OCI-LY3 (cell line): ENCODE measurements at regions not wholly inside any gene's neighbourhood (a gene's known extent, or its start where the extent isn't known, plus 50 kb on each side); places are given as distances from the start of the nearest gene placed in this dataset.

Source experiments
- CTCF ChIP-seq: fragments of 200-600, 300-600 bp; sonication (generic); IDR thresholded peaks from 2 replicates; pipeline ENCODE4 v1.5.1; 2014; ENCODE audit warnings: antibody characterized with exemption, low read length, low read depth
- EZH2phosphoT487 ChIP-seq: fragments of 200-600 bp; shearing (Covaris generic); IDR thresholded peaks from 2 replicates; pipeline ENCODE4 v1.6.1; 2018; ENCODE audit warnings: antibody characterized with exemption, mixed run types, low read depth

- TF ChIP-seq CTCF (no peak), EZH2phosphoT487 (no peak)
These were observed 59.0 kb downstream of the TNP1 start for GRCh38 chr2:216800836-216801235.
